Stimulated activated naive B cell treated with anti-CD40 and anti-IgM and Interleukin-4, amounts not matched to agents 10 μg/mL and 1 μg/mL and 100 μg/mL, for 72 hours (primary cell): ENCODE measurements at regions not wholly inside any gene's neighbourhood (a gene's known extent, or its start where the extent isn't known, plus 50 kb on each side); places are given as distances from the start of the nearest gene placed in this dataset.

Source experiments
- ATAC-seq, 2 donors: fragments of 150-1000 bp; cut with Tn5 transposase; replicated peaks; 2 replicates each; pipeline ENCODE4 v1.10.0; 2021; ENCODE audit warnings: moderate library complexity in 1 of 2
- DNase-seq: peaks from one replicate; pipeline ENCODE4 v3.0.0; 2021
- H3K27ac Mint-ChIP-seq: one replicate; pipeline ENCODE4 v1.8.0; 2022; ENCODE audit warnings: mild to moderate bottlenecking, mixed read lengths
- H3K27me3 Mint-ChIP-seq, 2 donors: one replicate each; pipeline ENCODE4 v1.8.0; 2022; ENCODE audit warnings: mixed read lengths in 2 of 2
- H3K36me3 Mint-ChIP-seq, 2 donors: one replicate each; pipeline ENCODE4 v1.8.0; 2022; ENCODE audit warnings: mixed read lengths in 2 of 2, mild to moderate bottlenecking in 1 of 2
- H3K4me1 Mint-ChIP-seq, 2 donors: one replicate each; pipeline ENCODE4 v1.8.0; 2022; ENCODE audit warnings: mixed read lengths in 2 of 2, mild to moderate bottlenecking in 1 of 2
- H3K4me3 Mint-ChIP-seq, 2 donors: one replicate each; pipeline ENCODE4 v1.8.0; 2022; ENCODE audit warnings: mild to moderate bottlenecking in 2 of 2, mixed read lengths in 2 of 2, moderate library complexity in 1 of 2
- H3K9me3 Mint-ChIP-seq, 2 donors: one replicate each; pipeline ENCODE4 v1.8.0; 2022; ENCODE audit warnings: mixed read lengths in 2 of 2, mild to moderate bottlenecking in 1 of 2

- Mint-ChIP-seq H3K27me3 (no peaks in the 10 kb centered on the region), H3K9me3 (peaks cover 0 to 1% of the 10 kb centered on the region in 2 donors), H3K4me1 (no peaks in the 10 kb centered on the region), H3K36me3 (no peaks in the 10 kb centered on the region), H3K4me3 (no peak overlapping the region), H3K27ac (no peak overlapping the region)
- no peak for DNase-seq
- ATAC-seq: no peak
These were observed 797.5 kb upstream of the ID2 start for GRCh38 chr2:7884338-7884737.

DNA sequence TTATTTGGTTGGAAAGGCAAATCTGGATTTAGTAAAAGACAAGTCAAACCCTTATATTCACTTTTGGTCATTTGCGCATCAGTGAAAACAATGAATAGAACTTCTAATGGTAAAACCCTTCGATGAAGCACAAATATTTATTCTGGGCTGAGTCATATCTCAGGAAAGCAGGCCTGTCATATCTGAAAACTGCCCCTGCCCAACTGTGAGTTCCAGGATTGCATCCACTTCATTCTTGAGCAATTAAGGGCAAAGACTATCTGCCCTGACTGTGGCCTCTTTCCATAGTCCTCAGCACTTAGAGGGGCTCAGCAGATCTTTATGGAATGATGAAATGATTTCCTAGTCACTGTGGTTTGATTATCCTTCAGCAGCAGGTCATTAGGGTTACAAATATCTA, 795.2 kb upstream of the ID2 start:
- H3K4me3 Mint-ChIP-seq: no peak overlapping the region
- peaks cover 0 to 1% of the 10 kb centered on the region in 2 donors for H3K9me3 Mint-ChIP-seq
- no peaks in the 10 kb centered on the region for H3K27me3 Mint-ChIP-seq
- H3K36me3 Mint-ChIP-seq: no peaks in the 10 kb centered on the region
- H3K27ac Mint-ChIP-seq: no peak overlapping the region
- H3K4me1 Mint-ChIP-seq: no peaks in the 10 kb centered on the region
- ATAC-seq (no peak), DNase-seq (no peak)

DNA sequence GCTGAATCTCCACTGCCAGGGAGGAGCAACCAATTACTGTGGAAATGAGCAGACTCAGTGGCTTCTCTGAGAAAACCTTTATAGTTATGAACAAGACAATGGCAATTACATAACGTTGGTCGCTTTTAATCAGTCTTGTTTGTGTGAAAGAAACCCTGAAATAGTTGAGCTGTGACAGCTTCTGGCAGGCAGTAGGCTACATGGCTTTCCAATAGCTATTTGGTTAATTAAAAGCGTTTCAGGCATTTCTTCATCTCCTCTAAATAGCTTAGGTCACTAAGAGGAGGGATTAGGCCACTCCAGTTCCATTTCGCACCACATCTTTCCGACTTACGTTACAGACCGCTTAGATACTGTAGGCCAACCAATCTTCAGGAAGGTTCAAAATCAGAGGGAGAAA, 794.4 kb upstream of the ID2 start:
- Mint-ChIP-seq H3K27me3 (no peaks in the 10 kb centered on the region), H3K27ac (no peak overlapping the region), H3K4me1 (no peaks in the 10 kb centered on the region), H3K36me3 (no peaks in the 10 kb centered on the region), H3K4me3 (no peak overlapping the region), H3K9me3 (peaks cover 0 to 3% of the 10 kb centered on the region in 2 donors)
- no peak for ATAC-seq
- DNase-seq: no peak

DNA sequence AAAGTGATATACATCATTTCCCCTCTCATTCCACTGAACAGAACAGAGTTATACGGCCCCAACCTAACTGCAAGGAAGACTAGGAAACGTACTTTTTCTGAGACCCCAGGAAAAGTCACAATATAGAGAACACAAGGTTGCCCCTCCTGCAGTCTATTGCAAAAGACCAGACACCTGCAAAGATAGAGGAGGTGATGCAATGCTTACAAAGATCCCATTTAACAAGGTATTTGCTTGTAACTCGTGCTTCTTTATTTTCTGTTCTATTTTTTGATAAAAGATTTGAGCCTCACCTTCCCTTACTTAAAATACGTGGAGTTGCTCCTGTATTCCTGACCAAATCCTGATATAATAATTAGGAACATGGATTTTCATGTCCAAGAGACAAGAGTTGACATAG, 793.0 kb upstream of the ID2 start:
- Mint-ChIP-seq H3K27ac (no peak overlapping the region), H3K27me3 (no peaks in the 10 kb centered on the region), H3K36me3 (no peaks in the 10 kb centered on the region), H3K4me3 (no peak overlapping the region), H3K4me1 (no peaks in the 10 kb centered on the region), H3K9me3 (peaks cover 0 to 4% of the 10 kb centered on the region in 2 donors)
- DNase-seq (no peak), ATAC-seq (no peak)

- no peak overlapping the region for H3K4me3 Mint-ChIP-seq
- H3K4me1 Mint-ChIP-seq: no peaks in the 10 kb centered on the region
- H3K36me3 Mint-ChIP-seq: peaks cover 3% of the 10 kb centered on the region in 2 donors
- ATAC-seq (no peak), DNase-seq (no peak)
- no peak overlapping the region for H3K27ac Mint-ChIP-seq
- H3K27me3 Mint-ChIP-seq: peaks cover 8 to 9% of the 10 kb centered on the region in 2 donors
- H3K9me3 Mint-ChIP-seq: peaks cover 0 to 14% of the 10 kb centered on the region in 2 donors
These were observed 790.5 kb upstream of the ID2 start for GRCh38 chr2:7891312-7891711.

DNA sequence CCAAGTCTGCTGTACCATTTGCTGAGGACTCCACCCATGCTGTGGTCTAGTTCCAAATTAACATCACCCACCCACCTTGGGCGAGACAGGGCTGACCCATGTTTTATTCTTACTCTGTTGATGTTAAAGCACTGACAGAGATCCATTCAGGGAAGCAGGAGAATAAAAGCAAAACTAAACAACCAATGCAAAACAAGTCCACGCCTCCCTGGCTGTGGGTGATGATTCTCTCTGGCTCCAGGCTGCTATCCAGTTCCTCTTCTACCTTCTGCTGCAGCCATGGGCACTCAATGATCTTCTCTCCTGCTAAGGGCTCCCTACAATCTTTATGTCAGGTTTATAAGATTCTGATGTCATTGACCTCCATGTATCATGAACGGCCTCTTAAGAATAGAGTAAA, 786.6 kb upstream of the ID2 start:
- Mint-ChIP-seq H3K4me3 (no peak overlapping the region), H3K27ac (no peak overlapping the region), H3K9me3 (peaks cover 0 to 14% of the 10 kb centered on the region in 2 donors), H3K36me3 (peaks cover 3% of the 10 kb centered on the region in 2 donors), H3K4me1 (peaks cover 11 to 25% of the 10 kb centered on the region in 2 donors), H3K27me3 (peaks cover 28 to 38% of the 10 kb centered on the region in 2 donors)
- DNase-seq: no peak
- no peak for ATAC-seq

DNA sequence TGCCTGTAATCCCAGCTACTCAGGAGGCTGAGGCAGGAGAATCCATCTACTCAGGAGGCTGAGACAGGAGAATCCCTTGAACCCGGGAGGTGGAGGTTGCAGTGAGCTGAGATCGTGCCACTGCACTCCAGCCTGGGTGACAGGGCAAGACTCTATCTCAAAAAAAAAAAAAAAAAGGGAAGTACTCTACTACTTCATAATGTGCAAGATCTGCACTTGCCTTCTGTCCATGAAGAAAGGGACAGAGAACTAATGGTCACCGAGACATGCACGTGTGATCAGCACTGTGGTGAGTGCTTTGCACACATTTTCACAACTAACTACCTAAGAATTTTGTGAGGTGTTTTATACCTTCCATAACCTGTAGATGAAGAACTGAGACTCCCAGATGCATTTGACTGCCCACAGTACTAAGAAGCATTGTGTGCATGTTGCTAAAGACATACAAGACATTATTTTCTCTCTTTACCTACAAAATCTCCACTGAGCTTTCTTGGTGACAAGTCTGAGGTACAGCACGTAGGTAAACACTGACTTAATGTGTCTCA, 784.8 kb upstream of the ID2 start:
- H3K9me3 Mint-ChIP-seq: peaks cover 0 to 12% of the 10 kb centered on the region in 2 donors
- peaks cover 3% of the 10 kb centered on the region in 2 donors for H3K36me3 Mint-ChIP-seq
- peaks cover 28 to 44% of the 10 kb centered on the region in 2 donors for H3K27me3 Mint-ChIP-seq
- no peak for DNase-seq
- no peak overlapping the region for H3K4me3 Mint-ChIP-seq
- peak; percentile 42 to 68 for ATAC-seq
- H3K27ac Mint-ChIP-seq: no peak overlapping the region
- H3K4me1 Mint-ChIP-seq: peaks cover 11 to 25% of the 10 kb centered on the region in 2 donors

DNA sequence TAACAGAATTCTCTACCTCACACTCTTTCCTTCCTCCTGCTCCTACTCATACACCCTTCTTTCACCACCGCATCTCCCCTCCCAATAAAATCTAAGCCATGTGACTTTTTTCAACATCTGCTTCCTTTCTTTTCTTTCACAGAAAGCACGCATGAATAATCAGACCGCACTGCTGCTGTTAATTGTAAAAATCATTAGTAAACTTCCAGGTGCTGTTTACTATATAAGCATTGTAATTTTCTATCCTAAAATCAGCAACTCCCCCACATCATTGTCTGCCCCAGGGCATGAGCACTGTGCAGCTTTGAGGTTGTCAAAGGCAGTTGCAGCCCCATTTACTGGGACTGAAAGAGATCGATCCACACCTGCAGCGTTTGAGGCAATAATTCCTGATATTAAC, 782.6 kb upstream of the ID2 start:
- Mint-ChIP-seq H3K27me3 (peaks cover 41 to 58% of the 10 kb centered on the region in 2 donors), H3K27ac (no peak overlapping the region), H3K4me3 (peak overlapping the region; percentile 2), H3K36me3 (peaks cover 2 to 3% of the 10 kb centered on the region in 2 donors), H3K9me3 (peaks cover 0 to 8% of the 10 kb centered on the region in 2 donors), H3K4me1 (peaks cover 11 to 25% of the 10 kb centered on the region in 2 donors)
- DNase-seq (no peak), ATAC-seq (peak in 1 of 2 donors; percentile 36)

DNA sequence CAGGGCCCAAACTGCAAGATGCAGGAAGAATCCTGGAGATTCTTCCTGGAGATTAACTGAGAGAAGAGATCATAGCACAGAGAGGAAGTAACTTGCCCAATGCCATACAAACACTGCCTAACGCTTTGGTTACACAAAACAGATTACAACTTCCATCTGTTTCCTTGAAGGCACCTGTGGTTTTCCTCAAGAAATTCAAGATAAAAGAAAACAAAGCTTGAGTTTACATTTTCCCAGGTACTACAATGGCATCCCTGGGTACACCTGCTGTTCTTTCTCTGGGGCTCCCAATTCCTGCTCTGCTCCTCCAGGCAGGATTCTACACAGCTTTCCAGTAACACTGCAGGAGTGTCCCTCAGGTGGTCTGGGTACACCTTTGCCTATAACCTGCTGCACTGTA, 781.9 kb upstream of the ID2 start:
- peaks cover 11 to 25% of the 10 kb centered on the region in 2 donors for H3K4me1 Mint-ChIP-seq
- no peak overlapping the region for H3K27ac Mint-ChIP-seq
- H3K4me3 Mint-ChIP-seq: no peak overlapping the region
- no peak for ATAC-seq
- peaks cover 0 to 2% of the 10 kb centered on the region in 2 donors for H3K36me3 Mint-ChIP-seq
- peaks cover 45 to 63% of the 10 kb centered on the region in 2 donors for H3K27me3 Mint-ChIP-seq
- peaks cover 0 to 5% of the 10 kb centered on the region in 2 donors for H3K9me3 Mint-ChIP-seq
- no peak for DNase-seq

DNA sequence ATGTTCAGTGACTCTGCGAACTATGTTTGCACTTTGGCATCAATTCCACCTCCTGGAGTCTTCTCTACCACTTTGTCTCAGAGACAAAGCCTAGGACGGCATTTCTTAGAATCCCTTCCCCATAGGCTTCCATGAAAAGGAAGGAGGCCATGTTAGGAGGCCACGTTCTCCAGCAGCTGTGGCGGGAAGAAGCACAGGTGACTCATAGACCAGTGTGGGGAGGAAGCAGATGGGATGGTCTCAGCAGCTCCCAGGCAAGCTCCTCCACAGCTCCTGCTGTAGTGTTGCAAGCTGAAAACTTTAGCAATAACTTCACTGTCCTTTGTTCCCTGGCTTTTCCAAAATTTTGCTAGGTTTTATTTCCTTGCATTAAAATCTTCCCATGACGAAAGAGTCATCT, 781.3 kb upstream of the ID2 start:
- ATAC-seq (no peak), DNase-seq (no peak)
- Mint-ChIP-seq H3K27ac (peak overlapping the region; percentile 71), H3K9me3 (no peaks in the 10 kb centered on the region), H3K36me3 (no peaks in the 10 kb centered on the region), H3K27me3 (peaks cover 39 to 57% of the 10 kb centered on the region in 2 donors), H3K4me3 (no peak overlapping the region), H3K4me1 (peaks cover 11 to 25% of the 10 kb centered on the region in 2 donors)

DNA sequence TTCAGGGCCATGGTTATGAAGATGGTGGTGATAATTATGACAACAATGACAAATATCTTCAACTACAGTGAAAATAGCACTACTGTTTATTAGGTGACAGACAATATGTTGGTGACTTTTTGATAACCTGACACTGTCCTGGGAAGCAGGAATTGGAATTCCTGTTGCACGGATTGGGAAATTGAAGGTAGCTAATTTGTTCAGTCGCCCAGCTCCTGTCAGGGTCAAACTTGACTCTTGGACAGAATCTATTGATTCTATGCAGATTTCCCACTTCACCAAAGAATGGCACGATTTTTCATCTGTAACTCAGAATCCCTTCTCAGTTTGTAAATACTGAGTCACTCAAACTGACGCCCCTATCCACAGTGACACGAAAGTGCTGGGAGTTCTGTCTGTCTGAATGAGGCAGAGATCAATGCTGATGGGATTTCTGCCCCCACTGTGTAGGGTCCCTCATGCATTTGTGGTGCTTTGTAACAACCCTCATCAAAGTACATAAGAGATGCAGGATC, 779.5 kb upstream of the ID2 start:
- H3K4me1 Mint-ChIP-seq: peaks cover 11 to 20% of the 10 kb centered on the region in 2 donors
- ATAC-seq (no peak), DNase-seq (no peak)
- no peak overlapping the region for H3K4me3 Mint-ChIP-seq
- H3K27me3 Mint-ChIP-seq: peaks cover 32 to 47% of the 10 kb centered on the region in 2 donors
- H3K36me3 Mint-ChIP-seq: no peaks in the 10 kb centered on the region
- H3K9me3 Mint-ChIP-seq: no peaks in the 10 kb centered on the region
- H3K27ac Mint-ChIP-seq: no peak overlapping the region

DNA sequence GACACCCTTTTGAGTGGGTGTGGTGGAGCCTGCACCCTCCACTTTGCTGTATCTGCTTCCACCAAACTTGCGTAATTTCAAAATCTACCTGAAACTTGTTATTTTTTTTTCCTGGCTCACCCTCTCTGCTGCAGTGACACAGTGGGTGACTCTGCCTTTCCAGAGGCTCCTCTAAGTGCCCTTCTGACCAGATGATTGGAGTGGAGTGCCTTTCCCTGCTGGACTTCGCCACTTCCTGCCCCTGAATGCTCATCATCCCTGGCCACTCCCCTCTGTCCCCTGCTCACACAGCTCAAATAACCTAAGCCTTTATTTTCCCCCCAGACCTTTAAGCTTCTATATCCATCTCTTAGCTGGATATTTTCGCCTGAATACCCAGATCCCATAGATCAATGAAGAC, 777.5 kb upstream of the ID2 start:
- ATAC-seq (no peak), DNase-seq (no peak)
- peaks cover 22 to 34% of the 10 kb centered on the region in 2 donors for H3K27me3 Mint-ChIP-seq
- no peak overlapping the region for H3K27ac Mint-ChIP-seq
- no peaks in the 10 kb centered on the region for H3K36me3 Mint-ChIP-seq
- H3K9me3 Mint-ChIP-seq: peaks cover 3 to 4% of the 10 kb centered on the region in 2 donors
- no peak overlapping the region for H3K4me3 Mint-ChIP-seq
- H3K4me1 Mint-ChIP-seq: peaks cover 5% of the 10 kb centered on the region in 2 donors

GRCh38 chr2:7905756-7906155, 776.1 kb upstream of the ID2 start:
- peaks cover 17 to 22% of the 10 kb centered on the region in 2 donors for H3K27me3 Mint-ChIP-seq
- no peak overlapping the region for H3K27ac Mint-ChIP-seq
- no peak for DNase-seq
- H3K4me3 Mint-ChIP-seq: no peak overlapping the region
- H3K36me3 Mint-ChIP-seq: no peaks in the 10 kb centered on the region
- ATAC-seq: no peak
- peaks cover 3 to 4% of the 10 kb centered on the region in 2 donors for H3K9me3 Mint-ChIP-seq
- no peaks in the 10 kb centered on the region for H3K4me1 Mint-ChIP-seq

GRCh38 chr2:7906431-7906830, 775.4 kb upstream of the ID2 start:
- no peaks in the 10 kb centered on the region for H3K36me3 Mint-ChIP-seq
- DNase-seq (no peak), ATAC-seq (no peak)
- peaks cover 3 to 4% of the 10 kb centered on the region in 2 donors for H3K9me3 Mint-ChIP-seq
- no peak overlapping the region for H3K4me3 Mint-ChIP-seq
- H3K27me3 Mint-ChIP-seq: peaks cover 17 to 19% of the 10 kb centered on the region in 2 donors
- H3K4me1 Mint-ChIP-seq: no peaks in the 10 kb centered on the region
- H3K27ac Mint-ChIP-seq: no peak overlapping the region

- DNase-seq (no peak), ATAC-seq (no peak)
- Mint-ChIP-seq H3K36me3 (no peaks in the 10 kb centered on the region), H3K9me3 (peaks cover 3 to 4% of the 10 kb centered on the region in 2 donors), H3K4me3 (no peak overlapping the region), H3K27ac (no peak overlapping the region), H3K27me3 (peaks cover 17 to 19% of the 10 kb centered on the region in 2 donors), H3K4me1 (no peaks in the 10 kb centered on the region)
These were observed 774.8 kb upstream of the ID2 start for GRCh38 chr2:7907041-7907440.
